GM12875 (cell line): ENCODE measurements at regions not wholly inside any gene's neighbourhood (a gene's known extent, or its start where the extent isn't known, plus 50 kb on each side); places are given as distances from the start of the nearest gene placed in this dataset.

Experiments used
- H3K4me3 ChIP-seq: one replicate; pipeline ENCODE4 v1.5.1; 2011; ENCODE audit warnings: low read depth, low read length, control low read depth
- CTCF ChIP-seq: IDR thresholded peaks from 2 replicates; pipeline ENCODE4 v1.5.1; 2011; ENCODE audit warnings: low read depth, mild to moderate bottlenecking, control low read depth, inconsistent platforms, low read length, moderate library complexity, borderline replicate concordance; ENCODE audit not compliant: insufficient read depth

GRCh38 chr20:39641423-39641822, 679.3 kb downstream of the DHX35 start:
- H3K4me3 ChIP-seq = no peak overlapping the region
- TF ChIP-seq CTCF = no peak

- no peak overlapping the region for H3K4me3 ChIP-seq
- no peak for TF ChIP-seq CTCF
These were observed 678.0 kb downstream of the DHX35 start for GRCh38 chr20:39640147-39640546.

GRCh38 chr20:39638731-39639130, 676.6 kb downstream of the DHX35 start:
- H3K4me3 ChIP-seq = no peak overlapping the region
- no peak for TF ChIP-seq CTCF

- H3K4me3 ChIP-seq = no peak overlapping the region
- no peak for TF ChIP-seq CTCF
These were observed 671.5 kb downstream of the DHX35 start for GRCh38 chr20:39633689-39634088.

- H3K4me3 ChIP-seq = no peak overlapping the region
- TF ChIP-seq CTCF = no peak
These were observed 670.6 kb downstream of the DHX35 start for GRCh38 chr20:39632757-39633156.

- no peak overlapping the region for H3K4me3 ChIP-seq
- no peak for TF ChIP-seq CTCF
These were observed 670.0 kb downstream of the DHX35 start for GRCh38 chr20:39632176-39632575.

- H3K4me3 ChIP-seq = no peak overlapping the region
- no peak for TF ChIP-seq CTCF
These were observed 669.4 kb downstream of the DHX35 start for GRCh38 chr20:39631557-39631956.
